ENCODE measurements at regions not wholly inside any gene's neighbourhood (a gene's known extent, or its start where the extent isn't known, plus 50 kb on each side); places are given as distances from the start of the nearest gene placed in this dataset.
"Not testable (repeated sequence)": the region's sequence is repeated elsewhere in the genome, so short reads cannot be mapped to it uniquely, and the experiment has no call there.

DNA sequence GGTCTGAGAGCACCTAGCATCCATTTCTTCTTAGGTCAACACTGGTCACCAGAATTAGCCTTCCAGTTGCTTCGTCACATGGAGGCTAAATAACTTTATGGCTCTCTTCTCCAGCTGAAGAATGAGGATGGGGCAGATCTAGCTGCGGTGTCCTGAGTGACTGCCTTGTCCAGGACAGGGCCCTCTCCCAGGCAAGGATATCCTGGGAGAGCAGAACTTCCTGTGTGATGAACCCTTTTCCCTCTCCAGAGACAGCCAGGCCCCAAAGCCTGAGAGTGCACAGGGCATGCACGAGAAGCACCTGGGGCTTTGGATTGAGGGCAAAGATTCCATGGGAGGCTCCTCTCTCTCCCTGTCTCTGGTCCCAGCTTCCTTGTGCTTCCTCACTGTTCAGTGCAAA is 108.2 kb upstream of the MAMLD1 start:
- DNase-seq = no peak

DNA sequence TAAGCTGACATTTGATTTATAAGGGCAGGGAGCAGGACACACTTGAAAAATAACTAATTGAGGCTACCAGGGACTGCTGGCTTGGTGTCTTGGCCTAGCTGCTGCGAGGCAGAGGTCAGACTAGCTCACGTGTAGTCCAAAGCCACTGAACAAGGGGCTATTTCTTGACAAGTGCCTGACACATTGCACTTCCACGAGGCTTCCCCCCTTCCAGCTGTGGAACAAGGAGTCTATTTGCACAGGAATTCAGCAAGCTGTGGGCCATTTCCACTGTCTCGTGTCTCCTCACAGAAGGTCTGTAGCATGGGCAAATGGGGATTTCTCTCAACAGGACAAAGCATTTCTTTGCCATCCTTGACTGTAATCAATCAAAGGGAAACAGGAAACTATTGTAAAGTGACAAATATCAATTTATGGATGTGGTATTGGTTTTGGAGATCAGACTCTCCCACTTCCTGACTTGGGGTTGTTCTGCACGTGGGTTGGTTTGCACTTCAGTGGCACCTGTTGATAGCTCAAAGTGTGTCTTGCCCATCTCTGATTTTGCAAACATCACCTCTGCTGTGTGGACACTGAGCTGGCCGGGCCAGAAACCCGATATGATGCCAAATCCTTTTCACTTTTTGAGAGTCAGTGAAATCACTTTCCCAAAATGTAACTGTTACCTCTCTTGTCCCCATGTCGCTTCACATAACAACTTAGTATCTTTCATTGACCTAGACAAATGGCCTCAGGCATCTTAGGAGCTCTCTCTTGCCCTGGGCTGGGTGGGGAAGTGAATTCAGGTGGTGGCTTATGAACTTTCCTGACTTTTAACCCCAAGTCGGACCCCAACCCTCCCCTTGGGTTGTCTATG is 107.4 kb upstream of the MAMLD1 start:
- DNase-seq = no peak

DNA sequence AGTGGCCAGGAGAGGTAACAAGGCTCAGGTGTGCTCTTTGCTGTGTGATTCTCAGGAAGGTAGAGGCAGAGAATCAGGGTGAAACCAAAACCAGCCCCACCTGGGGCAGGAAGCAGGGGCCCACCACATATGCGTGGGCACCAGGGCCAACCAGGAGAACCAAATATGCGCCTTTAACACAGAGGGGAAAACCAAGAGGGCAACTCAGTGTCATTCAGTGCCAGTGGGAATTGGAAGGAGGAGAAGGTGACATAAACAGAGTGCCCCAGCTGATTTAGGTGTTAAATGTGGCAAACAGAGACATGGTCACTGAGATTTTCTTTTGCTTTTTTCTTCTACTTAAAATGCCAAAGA is 106.8 kb upstream of the MAMLD1 start:
- no peak for DNase-seq

DNA sequence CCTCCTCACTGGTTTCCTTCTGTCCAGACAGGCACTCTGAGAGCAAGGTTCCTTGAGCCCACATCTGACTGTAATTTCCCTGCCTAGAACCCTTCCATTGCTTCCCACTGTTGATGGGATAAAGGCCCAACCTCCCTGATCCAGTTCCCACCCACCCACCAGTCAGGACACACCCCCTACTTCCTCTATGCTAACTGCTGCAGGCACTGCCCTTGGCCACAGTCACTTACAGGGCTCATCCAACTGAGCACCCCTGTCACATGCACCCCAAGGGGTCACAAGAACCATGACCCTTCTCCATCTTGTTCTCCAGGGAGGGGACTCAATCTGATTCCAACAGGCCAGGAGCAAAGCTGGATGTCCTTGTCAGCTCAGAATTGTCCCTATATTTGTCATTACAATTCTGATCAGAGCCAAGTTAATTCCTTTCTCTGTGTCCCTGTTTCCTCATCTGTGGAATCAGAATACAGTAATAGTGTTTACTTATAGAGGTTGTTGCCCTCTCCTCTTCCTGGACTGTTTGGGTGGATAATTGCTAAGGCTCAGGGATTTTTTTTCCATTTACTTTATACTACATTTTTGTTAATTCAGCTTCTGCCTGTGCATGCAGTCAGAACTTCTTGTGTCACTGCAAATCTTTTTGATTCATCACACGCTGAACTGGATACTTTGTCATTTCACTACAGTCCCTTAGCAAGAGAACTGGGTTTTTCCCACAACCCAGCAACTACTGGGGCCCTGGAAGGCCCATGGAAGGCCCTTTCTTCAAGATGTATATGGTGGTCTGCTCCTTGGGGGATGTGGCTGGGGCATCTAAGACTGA is 105.6 kb upstream of the MAMLD1 start:
- no peak for DNase-seq

DNA sequence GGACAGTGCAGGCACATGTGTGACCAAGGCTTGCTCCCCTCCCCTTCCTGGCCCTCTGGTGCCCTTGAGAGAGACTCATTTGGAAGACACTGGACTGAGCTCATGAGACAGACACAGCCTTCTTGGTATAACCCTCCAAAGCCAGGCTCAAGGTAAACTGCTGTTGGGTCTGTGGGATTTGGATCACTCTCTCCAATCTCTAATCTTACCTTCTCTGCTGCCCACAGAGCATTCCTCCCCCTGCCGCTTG is 105.0 kb upstream of the MAMLD1 start:
- DNase-seq = no peak

DNA sequence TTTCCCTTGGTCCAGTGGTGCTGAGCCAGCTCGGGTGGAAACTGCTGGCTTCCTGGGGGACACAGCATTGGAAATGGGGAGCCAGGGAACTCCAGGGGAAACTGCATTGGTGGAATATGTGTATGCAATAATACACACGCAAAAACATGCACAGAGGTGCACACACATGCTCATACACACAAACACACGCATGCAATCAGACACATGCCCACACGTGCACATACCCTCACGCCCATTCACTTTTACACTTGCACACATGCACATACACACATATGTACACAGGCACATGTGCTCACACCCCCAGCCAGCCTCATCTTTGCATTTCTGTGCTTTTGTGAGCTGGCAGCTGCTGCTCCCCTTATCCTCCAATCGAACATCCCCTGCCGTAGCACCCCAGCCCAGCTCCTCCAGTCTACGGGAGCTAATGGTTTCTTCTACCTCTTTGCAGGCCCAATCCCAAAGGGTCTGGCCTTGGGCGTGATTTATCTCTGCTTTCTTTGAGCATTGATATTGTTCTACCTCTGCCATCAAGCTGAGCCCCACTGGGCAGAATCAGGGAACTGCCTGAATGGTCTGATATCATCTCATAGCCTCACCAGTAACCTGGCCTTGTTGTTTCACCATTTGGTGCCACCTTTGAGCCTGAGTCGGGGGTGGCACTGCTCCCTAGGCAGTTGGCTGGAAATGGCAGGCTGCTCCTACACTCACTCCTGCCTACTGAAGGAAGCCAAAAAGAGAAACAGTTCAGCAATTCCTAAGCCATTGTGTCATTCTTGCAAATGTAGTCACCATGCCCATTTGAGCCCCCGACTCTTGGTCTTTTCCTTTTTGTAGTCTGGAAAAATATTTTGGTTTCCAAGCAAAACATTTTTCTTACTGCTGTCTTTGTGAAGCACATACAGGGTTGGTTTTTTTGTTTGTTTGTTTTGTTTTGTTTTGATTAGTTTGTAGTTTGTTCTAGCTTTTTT is 104.4 kb upstream of the MAMLD1 start:
- DNase-seq = no peak

DNA sequence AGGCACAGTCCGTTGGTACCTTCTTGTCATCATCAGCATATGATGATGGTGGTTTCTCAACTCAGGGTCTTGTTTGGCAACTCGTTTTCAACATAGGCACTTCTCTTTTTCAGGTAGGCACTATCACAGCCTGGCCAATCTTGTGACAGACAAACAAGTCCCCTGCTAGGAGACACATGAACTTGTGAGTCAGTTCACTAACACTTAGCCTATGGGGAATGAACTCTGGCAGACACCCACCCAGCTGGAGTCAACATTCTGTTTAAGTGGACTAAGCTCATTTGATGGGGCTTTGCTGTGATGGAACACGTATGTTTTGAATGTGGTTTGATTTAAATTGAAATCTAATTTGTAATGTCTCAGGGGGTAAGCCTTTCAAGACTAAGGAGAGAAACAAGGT is 100.7 kb upstream of the MAMLD1 start:
- no peak for DNase-seq

DNA sequence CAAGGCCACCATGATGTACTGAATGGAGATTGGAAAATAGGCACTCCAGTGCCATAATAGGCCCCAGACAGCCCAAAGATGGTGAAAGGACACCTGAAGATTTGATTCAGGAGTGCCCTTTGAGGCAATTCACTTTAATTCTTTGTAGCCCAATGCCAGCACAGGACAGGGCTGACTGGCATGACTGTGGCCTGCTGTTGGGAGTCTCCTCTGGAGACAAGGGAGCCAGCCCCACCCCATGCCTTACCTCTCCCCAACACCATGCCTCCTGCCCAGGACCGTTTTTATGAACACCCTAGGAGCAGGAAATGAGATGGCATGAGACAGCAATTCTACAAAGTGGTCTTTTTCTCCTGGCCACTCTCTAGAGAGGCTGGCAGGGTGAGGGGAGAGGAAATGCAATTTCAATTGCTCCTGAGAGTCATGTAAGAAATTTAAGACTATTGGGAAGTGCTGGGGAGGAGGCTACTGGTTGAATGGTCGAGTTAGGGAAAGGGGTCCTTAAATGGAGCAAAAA is 94.2 kb upstream of the MAMLD1 start:
- DNase-seq = no peak

DNA sequence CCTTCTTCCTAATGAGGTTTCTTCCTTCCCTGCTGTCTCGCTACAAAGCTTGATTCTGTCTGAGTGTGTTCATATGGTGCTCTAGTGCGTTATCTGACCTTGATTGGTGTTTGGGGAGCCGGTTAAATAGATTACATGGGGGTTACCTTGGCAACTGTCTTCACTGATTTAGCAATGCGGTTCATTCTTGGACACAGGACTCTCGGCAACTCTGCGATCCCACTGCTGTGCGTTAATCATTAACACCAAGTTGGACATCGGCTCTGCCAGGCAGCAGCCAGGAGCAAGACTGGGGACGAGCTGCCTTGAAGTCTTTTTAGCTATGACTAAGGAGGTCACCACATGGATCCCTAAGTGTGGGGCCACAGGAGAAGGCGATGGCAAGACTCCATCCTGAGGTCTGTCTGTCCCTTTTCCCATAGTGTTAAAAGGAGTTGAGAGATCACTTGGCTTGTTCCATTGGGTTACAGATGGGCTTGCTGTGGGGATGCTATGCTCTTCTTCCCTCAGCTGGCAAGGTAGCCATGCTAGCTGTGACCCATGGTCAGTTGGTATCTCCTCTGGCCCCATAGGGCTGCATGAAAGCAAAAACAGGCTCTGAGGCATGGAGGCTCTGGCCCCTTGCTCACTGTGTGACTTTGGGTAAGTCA is 93.4 kb upstream of the MAMLD1 start:
- no peak for DNase-seq

DNA sequence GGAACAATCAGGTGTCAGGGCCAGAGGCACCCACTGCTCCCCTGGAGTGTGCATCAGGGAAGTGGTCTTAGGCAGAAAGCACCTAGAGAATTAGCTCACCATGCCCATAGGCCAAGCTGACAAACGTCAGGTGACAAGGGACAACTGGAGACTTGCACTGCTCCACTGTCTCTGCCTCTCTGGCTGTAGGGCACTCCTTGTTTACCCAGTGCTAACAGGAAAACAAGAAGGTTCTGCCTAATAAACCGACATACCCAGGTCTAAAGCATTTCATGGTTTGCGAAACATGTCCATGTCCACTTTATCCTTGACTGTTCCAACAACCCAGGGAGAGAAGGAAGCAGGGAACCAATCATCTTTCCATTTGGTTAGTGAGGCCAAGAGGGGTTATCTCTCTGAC is 92.5 kb upstream of the MAMLD1 start:
- DNase-seq = no peak

DNA sequence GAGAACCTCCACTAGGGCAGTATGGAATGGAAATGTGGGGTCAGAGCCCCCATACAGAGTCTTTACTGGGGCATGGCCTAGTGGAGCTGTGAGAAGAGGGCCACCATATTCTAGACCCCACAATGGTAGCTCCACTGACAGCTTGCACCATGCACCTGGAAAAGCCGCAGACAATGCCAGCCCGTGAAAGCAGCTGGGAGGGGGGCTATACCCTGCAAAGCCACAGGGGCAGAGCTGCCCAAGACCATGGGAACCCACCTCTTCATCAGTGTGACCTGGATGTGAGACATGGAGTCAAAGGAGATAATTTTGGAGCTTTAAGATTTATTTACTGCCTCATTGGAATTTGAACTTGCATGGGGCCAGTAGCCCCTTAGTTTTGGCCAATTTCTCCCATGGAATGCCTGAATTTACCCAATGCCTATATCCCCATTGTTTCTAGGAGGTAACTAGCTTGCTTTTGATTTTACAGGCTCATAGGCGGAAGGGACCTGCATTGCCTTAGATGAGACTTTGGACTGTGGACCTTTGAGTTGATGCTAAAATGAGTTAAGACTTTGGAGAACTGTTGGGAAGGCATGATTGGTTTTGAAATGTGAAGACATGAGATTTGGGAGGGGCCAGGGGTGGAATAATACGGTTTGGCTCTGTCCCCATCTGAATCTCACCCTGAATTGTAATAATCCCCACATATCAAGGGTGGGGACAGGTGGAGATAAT is 89.4 kb upstream of the MAMLD1 start:
- DNase-seq = not testable (repeated sequence)

DNA sequence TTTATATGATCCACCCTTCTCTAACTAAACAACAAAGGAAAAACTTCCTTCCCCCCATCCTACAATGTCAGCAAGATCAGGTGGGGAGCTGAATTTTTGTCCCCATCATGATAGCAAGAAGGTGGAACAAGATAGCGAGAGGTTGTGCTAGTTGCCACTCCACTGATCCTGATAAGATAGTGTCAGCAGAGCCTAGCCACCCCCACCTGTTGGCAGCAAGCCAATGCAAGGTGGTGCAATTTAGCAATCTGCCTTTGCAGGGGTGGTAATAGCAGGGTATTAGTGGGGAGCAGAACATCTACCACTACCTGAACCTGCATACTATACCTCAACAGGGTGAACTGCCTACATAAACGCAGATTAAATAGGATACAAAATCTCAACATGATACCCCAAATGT is 80.2 kb upstream of the MAMLD1 start:
- DNase-seq = no peak

DNA sequence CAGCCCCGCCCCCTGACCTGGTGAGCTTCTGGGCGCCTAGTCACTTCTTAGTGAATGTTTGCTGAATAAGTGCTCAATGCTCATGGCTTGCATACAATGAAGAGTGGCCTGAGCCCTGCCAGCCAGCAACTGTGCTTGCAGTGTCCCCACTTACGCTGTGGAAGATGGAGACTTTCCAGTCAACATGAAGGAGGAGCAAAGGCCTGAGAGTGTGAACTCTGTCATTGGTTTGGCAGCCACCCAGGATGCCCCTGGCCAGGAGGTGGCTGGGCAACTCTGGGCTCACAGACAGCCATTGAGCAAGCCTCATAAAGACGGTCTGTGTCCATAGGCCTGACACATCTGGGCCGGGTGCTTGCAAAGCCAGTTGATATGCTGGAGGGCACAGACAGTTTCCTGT is 72.1 kb upstream of the MAMLD1 start:
- no peak for DNase-seq

DNA sequence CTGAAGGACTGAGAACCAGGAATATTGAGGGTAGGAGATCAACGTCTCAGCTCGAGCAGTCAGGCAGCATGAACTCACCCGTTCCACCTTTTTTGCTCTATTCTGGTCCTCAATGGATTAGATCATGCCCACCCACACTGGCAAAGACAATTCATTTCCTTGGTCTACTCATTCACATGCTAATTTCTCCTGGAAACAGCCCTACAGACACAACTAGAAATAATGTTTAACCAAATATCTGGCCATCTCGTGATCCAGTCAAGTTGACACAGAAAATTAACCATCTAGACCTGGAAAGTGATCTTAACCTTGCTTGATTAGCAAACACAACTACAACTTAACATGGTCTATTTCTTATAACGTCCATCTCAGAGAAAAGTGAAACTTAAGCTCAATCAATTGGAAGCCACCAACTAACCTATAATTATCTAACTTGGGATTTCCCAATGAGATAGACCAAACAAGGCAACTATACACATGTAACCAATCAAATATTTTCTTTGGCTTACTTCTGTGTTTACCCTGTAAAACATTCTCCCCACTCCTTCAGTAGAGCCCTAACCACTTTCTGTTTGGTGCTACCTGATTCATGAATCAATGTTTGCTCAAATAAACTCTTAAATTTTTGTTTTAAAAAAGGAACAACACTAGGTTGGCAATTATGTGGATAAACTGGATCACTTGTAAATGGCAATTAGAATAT is 69.7 kb upstream of the MAMLD1 start:
- DNase-seq = no peak

DNA sequence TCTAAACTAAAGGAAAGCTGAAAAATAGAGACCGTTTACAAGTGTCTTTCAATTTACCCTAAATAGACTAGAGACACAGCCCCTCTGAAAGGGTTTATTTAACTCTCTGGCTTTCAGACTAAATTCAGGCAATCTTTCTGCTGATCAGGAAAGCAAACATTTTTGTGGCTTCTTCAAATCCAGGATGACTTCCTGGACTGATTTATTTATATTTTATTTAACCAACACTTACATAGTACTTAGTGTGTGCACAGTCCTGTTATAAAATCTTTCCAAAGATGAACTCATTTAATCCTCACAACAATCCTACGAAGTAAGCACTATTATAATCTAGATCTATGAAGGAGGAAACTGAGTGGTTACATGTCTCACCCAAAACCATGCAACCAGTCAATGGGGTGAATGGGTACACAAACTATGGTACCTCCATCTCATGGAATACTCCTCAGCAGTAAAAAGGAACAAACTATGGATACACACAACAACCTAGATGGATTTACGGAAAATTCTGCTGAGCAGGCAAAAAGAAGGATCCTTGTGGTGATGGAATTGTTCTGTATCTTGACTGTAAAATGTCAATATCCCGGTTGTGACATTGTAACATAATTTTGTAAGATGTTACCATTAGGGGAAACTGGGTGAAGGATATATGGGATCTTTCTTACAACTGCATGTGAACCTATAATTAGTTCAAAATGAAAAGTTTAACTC is 64.1 kb upstream of the MAMLD1 start:
- no peak for DNase-seq

DNA sequence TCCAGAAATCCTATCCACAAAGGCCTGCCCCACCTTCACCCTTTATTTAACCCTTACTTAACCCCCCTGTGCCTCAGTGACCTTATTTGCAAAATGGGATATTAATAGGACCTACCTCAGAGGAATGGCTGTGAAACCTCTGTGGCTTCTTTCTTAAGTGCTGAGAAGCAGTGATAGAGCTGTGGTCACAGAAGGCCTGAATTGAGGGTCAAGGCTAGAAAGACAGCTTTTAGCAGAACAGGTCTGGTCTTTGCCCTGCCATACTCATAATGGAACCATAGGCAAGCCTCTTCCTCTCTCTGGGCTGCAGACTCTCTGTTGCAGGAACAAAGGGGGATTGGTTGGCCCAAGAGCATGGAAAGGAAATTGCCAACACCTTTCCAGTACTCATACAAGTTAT is 63.5 kb upstream of the MAMLD1 start:
- no peak for DNase-seq

DNA sequence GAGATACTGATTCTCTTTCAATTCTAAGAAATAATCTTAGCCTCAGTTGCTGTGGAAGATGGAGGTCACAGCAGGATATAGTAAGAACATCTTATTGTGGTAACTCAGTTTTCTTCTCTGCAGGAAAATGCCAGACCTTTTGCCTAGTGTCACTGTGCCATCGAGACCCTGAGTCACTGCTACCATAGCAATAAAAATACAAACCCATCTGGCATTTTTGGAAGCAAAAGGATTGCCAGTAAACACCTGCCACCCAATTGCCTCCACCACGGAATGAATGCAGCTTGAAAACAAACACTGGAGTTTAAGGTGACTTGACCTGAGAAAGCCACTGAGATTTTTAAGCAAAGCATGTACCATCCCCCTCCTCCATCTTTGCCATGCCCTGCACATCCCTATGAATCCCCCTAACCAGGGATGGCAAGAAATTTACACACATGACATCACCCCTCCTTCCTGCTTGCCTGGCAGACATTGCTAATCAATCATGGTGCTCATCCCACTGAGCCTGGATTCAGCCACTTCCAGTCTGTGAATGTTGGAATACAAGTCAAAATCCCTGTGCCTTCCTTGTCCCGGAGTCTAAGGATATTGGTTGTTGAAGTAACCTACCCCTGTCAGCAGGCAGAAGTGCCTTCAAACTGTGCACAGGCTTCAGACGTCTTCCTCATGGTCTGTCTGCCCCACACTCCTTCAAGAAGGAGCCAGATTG is 59.6 kb upstream of the MAMLD1 start:
- DNase-seq = no peak

DNA sequence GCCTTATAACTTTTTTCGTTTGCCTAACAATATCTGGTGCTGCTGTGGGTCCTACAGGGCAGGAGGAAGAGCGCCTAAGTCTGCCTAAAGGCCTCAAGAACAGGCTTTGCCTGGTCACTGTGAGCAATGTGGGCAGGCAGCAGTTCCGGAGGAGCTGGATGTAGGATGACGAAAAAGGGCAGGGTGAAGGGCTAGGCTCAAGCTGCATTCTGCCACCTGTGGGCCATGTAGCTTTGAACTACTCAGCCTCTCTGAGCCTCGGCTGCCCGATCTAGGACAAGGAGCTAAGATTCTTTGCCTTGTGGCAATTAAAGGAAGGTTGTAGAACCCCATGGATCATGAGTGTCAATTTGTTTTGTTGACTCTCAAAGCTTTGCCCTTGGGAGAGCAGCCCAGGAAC is 57.1 kb upstream of the MAMLD1 start:
- DNase-seq = no peak

DNA sequence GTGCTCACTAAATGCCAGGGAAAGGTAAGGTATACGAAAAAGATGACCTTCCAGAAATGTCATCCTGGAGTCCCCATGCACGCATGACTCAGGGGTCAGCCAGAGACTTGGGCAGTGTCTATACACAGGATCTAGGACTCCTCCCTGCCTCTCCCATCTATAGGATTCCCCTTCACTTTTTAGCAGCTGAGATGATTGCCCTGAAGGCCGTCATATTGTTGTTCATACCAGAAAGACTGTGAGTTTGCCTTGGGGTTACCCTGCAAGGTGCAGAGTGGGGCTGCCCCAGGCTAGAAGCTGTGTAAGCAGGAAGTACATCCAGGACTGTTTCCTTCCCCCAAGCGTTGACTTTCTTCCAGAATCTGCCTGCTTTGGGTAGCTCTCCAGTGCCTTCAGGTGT is 55.1 kb upstream of the MAMLD1 start:
- no peak for DNase-seq

DNA sequence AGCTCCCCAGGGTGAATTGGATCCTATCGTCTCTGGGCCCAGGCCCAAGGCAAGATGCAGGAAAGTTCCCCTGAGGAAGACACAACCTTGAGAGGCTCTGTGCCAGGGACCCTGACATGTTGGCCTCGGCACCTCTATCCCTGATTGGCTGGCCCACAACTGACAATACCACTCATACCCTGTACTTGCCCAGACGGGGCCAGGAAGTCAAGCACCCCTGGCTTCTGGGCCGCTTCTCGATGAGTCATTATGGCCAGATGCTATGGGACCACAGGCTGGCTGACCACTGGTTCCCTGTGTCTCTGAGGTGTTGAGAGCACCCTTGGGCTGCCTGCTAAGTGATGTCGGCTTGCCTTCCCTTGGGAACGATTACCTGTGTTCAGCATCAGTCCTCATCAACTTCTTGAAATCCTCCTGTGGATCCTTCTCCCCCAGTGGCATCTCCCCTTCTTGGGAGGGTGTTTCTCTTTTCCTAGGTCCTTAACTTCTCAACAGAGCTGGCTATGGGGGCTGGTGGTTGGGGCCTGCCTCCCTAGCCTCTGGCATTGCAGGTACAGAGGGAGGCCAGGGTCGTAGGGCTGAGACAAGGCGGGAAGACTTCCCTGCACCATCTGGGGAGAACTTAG is 54.5 kb upstream of the MAMLD1 start:
- DNase-seq = no peak
